BJ (cell line): ENCODE measurements at regions not wholly inside any gene's neighbourhood (a gene's known extent, or its start where the extent isn't known, plus 50 kb on each side); places are given as distances from the start of the nearest gene placed in this dataset.

Source experiments
- CTCF ChIA-PET: fragments of 350-600 bp; formaldehyde crosslinking; extraction: SDS; loops from one replicate; lab custom pipeline; 2021; ENCODE audit warnings: antibody characterized with exemption, inconsistent platforms; lab: Yijun Ruan, JAX
- POLR2A ChIA-PET: fragments of 300-600 bp; sonication (Branson Sonifier 250); formaldehyde crosslinking; extraction: SDS; loops from one replicate; lab custom pipeline; 2021; ENCODE audit warnings: antibody characterized with exemption; lab: Charles Lee
- DNase-seq: peaks from one replicate; pipeline ENCODE4 v3.0.0-alpha.2; 2011; ENCODE audit warnings: low read depth
- H3K27me3 ChIP-seq: 2 replicates; pipeline ENCODE4 v1.6.0; 2011; ENCODE audit warnings: low read length; ENCODE audit not compliant: control insufficient read depth, insufficient read depth
- H3K36me3 ChIP-seq: 2 replicates; pipeline ENCODE4 v1.5.1; 2011; ENCODE audit warnings: low read length; ENCODE audit not compliant: control insufficient read depth, insufficient read depth
- H3K4me3 ChIP-seq: 2 replicates; pipeline ENCODE4 v1.5.1; 2011; ENCODE audit warnings: low read depth, mild to moderate bottlenecking, control low read depth, low read length
- TF ChIP-seq, protein P1 (sequence below): IDR thresholded peaks from 2 replicates; pipeline ENCODE4 v1.5.1; 2011; ENCODE audit warnings: low read depth, mild to moderate bottlenecking, control low read depth, inconsistent platforms, low read length, moderate library complexity; ENCODE audit not compliant: insufficient read depth

DNA sequence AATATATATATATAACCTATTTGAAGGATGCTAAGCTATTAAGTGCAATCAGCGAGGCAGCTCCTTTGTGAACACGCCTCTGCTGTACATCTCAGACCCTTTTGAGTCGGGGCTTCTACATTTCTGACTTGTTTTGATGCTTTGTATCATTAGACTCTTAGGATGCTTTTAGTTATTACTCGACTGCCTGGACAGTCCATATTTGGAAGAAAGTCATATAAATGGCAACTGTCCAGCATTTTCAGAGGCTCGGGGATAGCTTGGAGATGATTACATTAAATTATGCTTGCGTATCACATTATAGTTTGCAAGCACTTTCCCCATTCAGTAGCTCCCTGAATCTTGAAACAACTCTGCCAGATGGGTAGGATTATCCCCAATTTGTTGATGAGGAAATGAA lies 257.9 kb downstream of the PTEN start:
- CTCF ChIA-PET = interaction anchor here (0.5 to 1.4 kb wide), 2 partner anchors 8 to 268 kb away, joined by 4 read pairs; no protein-coding TSS in a partner anchor
- Histone ChIP-seq H3K4me3 (no peak overlapping the region), H3K27me3 (no peaks in the 10 kb centered on the region), H3K36me3 (no peaks in the 10 kb centered on the region)
- TF ChIP-seq, protein P1, sequence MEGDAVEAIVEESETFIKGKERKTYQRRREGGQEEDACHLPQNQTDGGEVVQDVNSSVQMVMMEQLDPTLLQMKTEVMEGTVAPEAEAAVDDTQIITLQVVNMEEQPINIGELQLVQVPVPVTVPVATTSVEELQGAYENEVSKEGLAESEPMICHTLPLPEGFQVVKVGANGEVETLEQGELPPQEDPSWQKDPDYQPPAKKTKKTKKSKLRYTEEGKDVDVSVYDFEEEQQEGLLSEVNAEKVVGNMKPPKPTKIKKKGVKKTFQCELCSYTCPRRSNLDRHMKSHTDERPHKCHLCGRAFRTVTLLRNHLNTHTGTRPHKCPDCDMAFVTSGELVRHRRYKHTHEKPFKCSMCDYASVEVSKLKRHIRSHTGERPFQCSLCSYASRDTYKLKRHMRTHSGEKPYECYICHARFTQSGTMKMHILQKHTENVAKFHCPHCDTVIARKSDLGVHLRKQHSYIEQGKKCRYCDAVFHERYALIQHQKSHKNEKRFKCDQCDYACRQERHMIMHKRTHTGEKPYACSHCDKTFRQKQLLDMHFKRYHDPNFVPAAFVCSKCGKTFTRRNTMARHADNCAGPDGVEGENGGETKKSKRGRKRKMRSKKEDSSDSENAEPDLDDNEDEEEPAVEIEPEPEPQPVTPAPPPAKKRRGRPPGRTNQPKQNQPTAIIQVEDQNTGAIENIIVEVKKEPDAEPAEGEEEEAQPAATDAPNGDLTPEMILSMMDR = no peak
- no peak for DNase-seq
- POLR2A ChIA-PET = no interaction called here

DNA sequence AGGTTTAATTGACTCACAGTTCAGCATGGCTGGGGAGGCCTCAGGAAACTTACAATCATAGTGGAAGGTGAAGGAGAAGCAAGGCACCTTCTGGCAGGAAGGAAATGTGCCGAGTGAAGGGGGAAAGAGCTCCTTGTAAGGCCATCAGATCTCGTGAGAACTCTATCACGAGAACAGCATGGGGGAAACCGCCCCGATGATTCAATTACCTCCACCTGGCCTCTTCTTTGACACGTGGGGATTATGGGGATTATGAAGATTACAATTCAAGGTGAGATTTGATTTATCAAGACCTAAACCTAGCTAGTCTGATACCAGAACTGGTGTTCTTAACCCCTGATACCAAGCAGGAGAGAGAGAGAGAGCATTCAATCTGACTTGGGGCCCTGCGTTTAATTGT lies 258.7 kb downstream of the PTEN start:
- ChIA-PET CTCF (no interaction called here), POLR2A (no interaction called here)
- TF ChIP-seq, protein P1 = no peak

DNA sequence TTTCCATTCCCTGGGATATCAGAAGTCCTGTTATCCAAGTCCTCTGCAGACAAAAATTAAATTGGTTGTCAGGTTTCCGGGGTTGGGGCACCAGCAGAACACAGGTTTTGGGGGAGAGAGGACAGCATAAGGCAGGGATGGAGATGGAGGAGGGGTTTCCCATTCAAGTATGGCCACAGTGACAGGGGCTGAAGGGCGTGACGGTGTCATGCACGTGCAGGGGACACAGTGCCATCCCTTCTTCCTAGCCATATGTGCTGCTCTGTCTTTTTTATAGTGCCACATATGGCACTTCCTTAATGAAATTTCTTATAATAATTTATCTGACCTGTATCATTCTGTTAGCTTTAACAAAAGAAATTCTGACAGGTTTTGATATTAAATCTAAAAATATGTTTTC lies 259.2 kb downstream of the PTEN start:
- no peak for DNase-seq
- Histone ChIP-seq H3K4me3 (no peak overlapping the region), H3K36me3 (no peaks in the 10 kb centered on the region), H3K27me3 (no peaks in the 10 kb centered on the region)
- ChIA-PET CTCF (interaction anchor here (1.0 kb wide), 1 partner anchor 11 kb away, joined by 3 read pairs; no protein-coding TSS in a partner anchor), POLR2A (no interaction called here)
- TF ChIP-seq, protein P1 = no peak

More for the DNA sequence above, 258.7 kb downstream of the PTEN start:
- Histone ChIP-seq H3K4me3 (no peak overlapping the region), H3K36me3 (no peaks in the 10 kb centered on the region), H3K27me3 (no peaks in the 10 kb centered on the region)
- DNase-seq = no peak

DNA sequence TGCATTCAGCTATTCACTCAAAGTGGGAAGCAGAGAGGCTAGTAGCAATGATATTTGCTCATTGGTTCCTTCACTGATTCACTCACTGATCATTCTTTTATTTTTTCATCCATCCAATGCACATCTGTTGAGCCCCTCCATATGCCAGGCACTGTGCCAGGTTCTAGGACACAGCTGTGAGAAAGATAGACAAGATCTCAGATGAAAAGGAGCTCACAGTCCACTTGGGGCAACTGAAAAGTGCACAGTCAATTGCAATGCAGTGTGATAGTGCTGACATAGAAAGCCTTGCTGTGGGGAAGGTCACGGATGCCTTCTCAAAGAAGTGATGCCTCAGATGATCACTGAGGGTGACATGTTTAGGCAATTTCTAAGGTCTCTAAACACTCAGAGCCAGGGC lies 262.3 kb downstream of the PTEN start:
- TF ChIP-seq, protein P1 = no peak
- POLR2A ChIA-PET = no interaction called here
- H3K27me3 ChIP-seq = no peaks in the 10 kb centered on the region
- no peaks in the 10 kb centered on the region for H3K36me3 ChIP-seq
- no peak for DNase-seq
- CTCF ChIA-PET = no interaction called here
- no peak overlapping the region for H3K4me3 ChIP-seq

DNA sequence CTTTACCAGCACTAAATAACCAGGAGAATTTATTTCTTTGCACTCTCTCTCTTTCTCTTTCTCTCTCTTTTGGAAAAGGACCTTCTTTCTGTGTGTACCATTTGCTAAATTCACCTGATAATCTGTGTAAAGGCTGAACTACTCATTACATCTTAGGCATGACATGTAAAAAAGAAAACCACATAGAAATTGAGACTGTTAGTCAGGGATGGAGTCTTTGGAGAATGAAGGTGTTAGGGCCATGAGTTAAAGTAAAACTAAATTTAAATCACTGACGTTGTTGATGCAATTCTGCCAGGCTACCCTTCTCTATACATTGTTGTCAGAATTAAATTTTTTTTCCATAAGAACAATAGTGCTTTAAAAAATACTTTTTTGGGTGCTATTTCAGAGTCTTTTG lies 263.3 kb downstream of the PTEN start:
- POLR2A ChIA-PET = no interaction called here
- DNase-seq = no peak
- CTCF ChIA-PET = no interaction called here
- no peak overlapping the region for H3K4me3 ChIP-seq
- TF ChIP-seq, protein P1 = no peak
- H3K36me3 ChIP-seq = no peaks in the 10 kb centered on the region
- H3K27me3 ChIP-seq = no peaks in the 10 kb centered on the region
